ENCODE measurements at regions not wholly inside any gene's neighbourhood (a gene's known extent, or its start where the extent isn't known, plus 50 kb on each side); places are given as distances from the start of the nearest gene placed in this dataset.
A peak's percentile ranks its signal among the peaks of the same experiment; 100 is the strongest.

- Histone ChIP-seq H3K27me3 (peaks cover 0 to 9% (median 3%) of the 10 kb centered on the region in 4 donors), H3K4me3 (peak overlapping the region in 1 of 4 donors; percentile 42), H3K27ac (no peak overlapping the region), H3K9me3 (no peaks in the 10 kb centered on the region), H3K4me1 (peaks cover 6 to 21% (median 13%) of the 10 kb centered on the region in 4 donors), H3K36me3 (no peaks in the 10 kb centered on the region)
- ATAC-seq (ENCODE audit: low FRiP score in 2 of 2) (no peak), DNase-seq (peak; percentile 16 to 61)
- no peak for TF ChIP-seq CTCF (IDR thresholded peaks at IDR 0.05)
- TF ChIP-seq EP300 (IDR thresholded peaks at IDR 0.05) = no peak
- no peak for TF ChIP-seq POLR2AphosphoS5 (IDR thresholded peaks at IDR 0.05)
- no peak for TF ChIP-seq POLR2A (IDR thresholded peaks at IDR 0.05)
- 91 to 93% methylated on average over 36 to 44 of the region's 44 CpGs for WGBS, 2 donors
Observed at GRCh38 chr6:169962604-169963469, 211.4 kb downstream of the ERMARD start.

GRCh38 chr6:169961772-169962561 lies 210.5 kb downstream of the ERMARD start:
- WGBS, 2 donors = 17 to 37% methylated on average over 21 to 42 of the region's 75 CpGs
- Histone ChIP-seq H3K27me3 (peaks cover 0 to 9% (median 3%) of the 10 kb centered on the region in 4 donors), H3K9me3 (no peaks in the 10 kb centered on the region), H3K36me3 (no peaks in the 10 kb centered on the region), H3K4me1 (peaks cover 6 to 21% (median 13%) of the 10 kb centered on the region in 4 donors), H3K27ac (peak overlapping the region in 1 of 4 donors; percentile 30), H3K4me3 (peak overlapping the region in 3 of 4 donors; percentile 15 to 42 (median 33))
- TF ChIP-seq POLR2A (IDR thresholded peaks at IDR 0.05) = peak in 1 of 4 donors; percentile 23
- TF ChIP-seq EP300 (IDR thresholded peaks at IDR 0.05) = no peak
- peak in 5 of 6 experiments; percentile 41 to 67 (median 50) for TF ChIP-seq CTCF (IDR thresholded peaks at IDR 0.05)
- no peak for TF ChIP-seq POLR2AphosphoS5 (IDR thresholded peaks at IDR 0.05)
- ATAC-seq (ENCODE audit: low FRiP score in 2 of 2) (peak in 1 of 2 donors; percentile 69), DNase-seq (peak; percentile 19 to 88)

GRCh38 chr6:169960886-169961611 lies 209.6 kb downstream of the ERMARD start:
- Histone ChIP-seq H3K27me3 (peaks cover 0 to 9% (median 3%) of the 10 kb centered on the region in 4 donors), H3K4me3 (no peak overlapping the region), H3K27ac (no peak overlapping the region), H3K9me3 (no peaks in the 10 kb centered on the region), H3K36me3 (no peaks in the 10 kb centered on the region), H3K4me1 (peaks cover 6 to 21% (median 13%) of the 10 kb centered on the region in 4 donors)
- DNase-seq (peak; percentile 10 to 16), ATAC-seq (ENCODE audit: low FRiP score in 2 of 2) (no peak)
- WGBS, 2 donors = 89 to 93% methylated on average over 9 to 12 of the region's 12 CpGs
- no peak for TF ChIP-seq POLR2A (IDR thresholded peaks at IDR 0.05)
- no peak for TF ChIP-seq EP300 (IDR thresholded peaks at IDR 0.05)
- no peak for TF ChIP-seq CTCF (IDR thresholded peaks at IDR 0.05)
- TF ChIP-seq POLR2AphosphoS5 (IDR thresholded peaks at IDR 0.05) = no peak

- Histone ChIP-seq H3K27ac (no peak overlapping the region), H3K9me3 (no peaks in the 10 kb centered on the region), H3K4me3 (no peak overlapping the region), H3K27me3 (peaks cover 0 to 9% (median 3%) of the 10 kb centered on the region in 4 donors), H3K4me1 (peaks cover 6 to 21% (median 13%) of the 10 kb centered on the region in 4 donors), H3K36me3 (no peaks in the 10 kb centered on the region)
- ATAC-seq (ENCODE audit: low FRiP score in 2 of 2) = no peak
- TF ChIP-seq POLR2AphosphoS5 (IDR thresholded peaks at IDR 0.05) (no peak), CTCF (IDR thresholded peaks at IDR 0.05) (no peak), EP300 (IDR thresholded peaks at IDR 0.05) (no peak), POLR2A (IDR thresholded peaks at IDR 0.05) (no peak)
- WGBS, 2 donors = 80 to 91% methylated on average over 10 of the region's 10 CpGs
- DNase-seq = peak; percentile 20 to 40
Observed at GRCh38 chr6:169960521-169960885, 209.1 kb downstream of the ERMARD start.

Measured in upper lobe of left lung (tissue), 6 donors.